Calu3 (cell line): ENCODE measurements at regions not wholly inside any gene's neighbourhood (a gene's known extent, or its start where the extent isn't known, plus 50 kb on each side); places are given as distances from the start of the nearest gene placed in this dataset.

Experiments
- BruUV-seq: library from RNA; stranded (reverse); fragments of 400-500 nt; replicated peaks from 2 replicates; lab custom pipeline; 2021; lab: Mats Ljungman, UMichigan
- CTCF ChIA-PET: fragments of 300-600 bp; sonication (Branson Sonifier 250); formaldehyde crosslinking; loops from one replicate; lab custom pipeline; 2022; ENCODE audit warnings: antibody characterized with exemption; lab: Charles Lee
- DNase-seq: peaks from one replicate; pipeline ENCODE4 v3.0.0; 2022
- H3K27ac Mint-ChIP-seq: one replicate; pipeline ENCODE4 v1.8.0; 2022; ENCODE audit warnings: mixed read lengths; ENCODE audit not compliant: unreplicated experiment
- H3K27me3 Mint-ChIP-seq: one replicate; pipeline ENCODE4 v1.8.0; 2022; ENCODE audit warnings: mixed read lengths; ENCODE audit not compliant: unreplicated experiment
- H3K36me3 Mint-ChIP-seq: one replicate; pipeline ENCODE4 v1.8.0; 2022; ENCODE audit warnings: mild to moderate bottlenecking, moderate library complexity, mixed read lengths; ENCODE audit not compliant: insufficient read depth, unreplicated experiment
- H3K4me1 Mint-ChIP-seq: one replicate; pipeline ENCODE4 v1.8.0; 2022; ENCODE audit warnings: mild to moderate bottlenecking, low read depth, mixed read lengths; ENCODE audit not compliant: unreplicated experiment
- H3K4me3 Mint-ChIP-seq: one replicate; pipeline ENCODE4 v1.8.0; 2022; ENCODE audit warnings: mild to moderate bottlenecking, low read depth, moderate library complexity, mixed read lengths; ENCODE audit not compliant: unreplicated experiment
- H3K9me3 Mint-ChIP-seq: one replicate; pipeline ENCODE4 v1.8.0; 2022; ENCODE audit warnings: low read depth, mixed read lengths; ENCODE audit not compliant: unreplicated experiment
- CTCF ChIP-seq: fragments of 200-600 bp; IDR thresholded peaks from one replicate; pipeline ENCODE4 v1.8.0; 2022; ENCODE audit warnings: antibody characterized with exemption; ENCODE audit not compliant: unreplicated experiment
- intact Hi-C: fragments of 100-400 bp; cut with micrococcal nuclease; formaldehyde crosslinking; loops from one replicate; pipeline ENCODE4 v1.10.0; 2022; ENCODE audit not compliant: unreplicated experiment

DNA sequence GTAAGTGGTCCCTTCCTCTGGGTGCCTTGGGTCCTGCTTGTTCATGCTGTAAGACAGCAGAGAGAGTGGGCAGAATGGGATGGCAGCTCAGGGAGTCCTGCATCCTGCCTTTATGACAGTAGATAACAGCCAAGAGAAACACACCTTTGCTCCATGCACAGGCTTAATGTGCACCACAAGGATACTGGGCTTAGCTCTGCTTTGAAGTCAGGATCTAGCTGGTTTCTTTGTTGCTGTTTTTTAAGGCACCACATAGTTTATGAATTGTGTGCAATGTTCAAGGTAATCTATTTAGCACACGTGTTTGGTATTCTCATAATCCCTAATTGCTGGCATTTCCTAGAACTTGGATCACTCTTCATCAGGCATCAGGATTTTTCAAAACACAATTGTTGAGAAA is 239.5 kb upstream of the DCN start:
- no peaks in the 10 kb centered on the region for H3K27me3 Mint-ChIP-seq
- TF ChIP-seq CTCF = no peak
- CTCF ChIA-PET = no interaction called here
- no peaks in the 10 kb centered on the region for H3K36me3 Mint-ChIP-seq
- intact Hi-C loops = no loop called here
- no peaks in the 10 kb centered on the region for H3K9me3 Mint-ChIP-seq
- no TSS peak for BruUV-seq
- no peak overlapping the region for H3K27ac Mint-ChIP-seq
- no peak overlapping the region for H3K4me3 Mint-ChIP-seq
- no peak for DNase-seq
- peaks cover 11% of the 10 kb centered on the region for H3K4me1 Mint-ChIP-seq

DNA sequence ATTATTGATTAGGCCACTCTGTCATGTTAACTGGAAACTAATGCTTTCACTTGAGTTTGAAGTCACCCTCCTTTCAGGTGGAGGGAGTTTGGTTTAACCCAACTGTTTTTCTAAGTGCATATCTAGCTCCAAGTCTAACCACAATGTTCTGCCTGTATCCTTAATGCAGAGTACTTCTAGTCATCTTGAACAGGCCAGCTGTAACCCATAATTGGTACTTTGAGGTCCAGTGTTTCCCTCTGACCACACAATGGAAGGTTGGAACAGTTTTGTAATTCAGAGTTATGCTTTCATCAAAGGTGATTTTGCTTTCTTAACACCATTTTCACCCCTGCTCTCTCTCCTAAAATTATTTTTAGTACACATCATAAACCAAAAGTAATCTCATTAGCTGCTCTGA is 237.2 kb upstream of the DCN start:
- no peaks in the 10 kb centered on the region for H3K27me3 Mint-ChIP-seq
- intact Hi-C loops = no loop called here
- H3K27ac Mint-ChIP-seq = no peak overlapping the region
- no peaks in the 10 kb centered on the region for H3K36me3 Mint-ChIP-seq
- no peaks in the 10 kb centered on the region for H3K9me3 Mint-ChIP-seq
- H3K4me1 Mint-ChIP-seq = peaks cover 11% of the 10 kb centered on the region
- CTCF ChIA-PET = no interaction called here
- TF ChIP-seq CTCF = no peak
- no peak for DNase-seq
- H3K4me3 Mint-ChIP-seq = no peak overlapping the region
- BruUV-seq = no TSS peak

DNA sequence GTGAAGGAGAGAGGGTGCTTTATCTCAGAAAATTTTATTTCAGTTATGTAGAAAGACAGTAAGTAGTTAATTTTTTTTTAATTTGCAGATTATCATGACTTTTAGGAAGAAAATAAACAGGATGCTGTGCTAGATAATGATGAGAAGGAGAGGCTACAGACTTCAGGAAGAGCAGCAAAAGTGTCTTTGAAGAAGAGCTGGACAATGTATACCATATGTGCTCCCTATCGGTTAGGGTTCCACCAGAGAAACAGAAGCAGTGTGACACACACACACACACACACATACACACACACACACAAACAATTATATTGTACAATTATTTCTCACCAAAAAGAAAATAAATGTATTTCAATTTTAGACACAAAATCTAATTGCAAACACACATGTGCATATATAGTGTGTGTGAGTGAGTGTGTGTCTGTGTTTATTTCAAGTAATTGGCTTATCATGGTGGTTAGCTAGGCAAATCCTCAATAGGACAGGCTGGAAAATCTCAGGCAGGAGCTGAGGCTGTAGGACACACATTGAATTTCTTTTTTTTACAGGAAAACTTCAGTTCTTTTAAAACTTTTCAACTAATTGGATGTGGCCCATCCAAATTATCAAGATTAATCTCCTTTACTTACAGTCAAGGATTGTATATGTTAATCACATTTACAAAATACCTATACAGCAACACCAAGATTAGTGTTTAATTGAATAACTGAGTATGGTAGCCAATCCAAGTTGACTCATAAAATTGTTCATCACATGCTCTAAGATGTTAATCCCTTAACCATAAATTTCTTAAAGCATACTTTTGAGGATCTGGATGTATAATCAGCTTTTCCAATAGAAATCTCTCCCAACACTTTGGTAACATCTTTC is 235.8 kb upstream of the DCN start:
- no TSS peak for BruUV-seq
- no peaks in the 10 kb centered on the region for H3K27me3 Mint-ChIP-seq
- CTCF ChIA-PET = no interaction called here

GRCh38 chr12:91417650-91418049 is 235.0 kb upstream of the DCN start:
- intact Hi-C loops = no loop called here
- Mint-ChIP-seq H3K4me3 (no peak overlapping the region), H3K9me3 (no peaks in the 10 kb centered on the region), H3K36me3 (no peaks in the 10 kb centered on the region), H3K27me3 (no peaks in the 10 kb centered on the region), H3K27ac (no peak overlapping the region), H3K4me1 (peaks cover 11% of the 10 kb centered on the region)
- CTCF ChIA-PET = no interaction called here
- no peak for TF ChIP-seq CTCF
- BruUV-seq = no TSS peak
- no peak for DNase-seq

More for the DNA sequence above, 235.8 kb upstream of the DCN start:
- Mint-ChIP-seq H3K9me3 (no peaks in the 10 kb centered on the region), H3K4me3 (no peak overlapping the region), H3K4me1 (peaks cover 16% of the 10 kb centered on the region), H3K27ac (no peak overlapping the region), H3K36me3 (no peaks in the 10 kb centered on the region)
- no peak for DNase-seq
- intact Hi-C loops = no loop called here
- no peak for TF ChIP-seq CTCF
